GOT3 (cell line): ENCODE measurements at regions not wholly inside any gene's neighbourhood (a gene's known extent, or its start where the extent isn't known, plus 50 kb on each side); places are given as distances from the start of the nearest gene placed in this dataset.
A peak's percentile ranks its signal among the peaks of the same experiment; 100 is the strongest.

Source experiments
- DNase-seq: peaks from one replicate; lab custom pipeline; 2025; ENCODE audit warnings: mixed read lengths; lab: John Stamatoyannopoulos, UW

- DNase-seq, result no peak
These were observed 427.3 kb upstream of the CITED2 start for GRCh38 chr6:139801571-139802321.

- DNase-seq, result no peak
These were observed 426.4 kb upstream of the CITED2 start for GRCh38 chr6:139800837-139801236.

GRCh38 chr6:139790527-139790926, 416.1 kb upstream of the CITED2 start:
- DNase-seq, result no peak

- DNase-seq, result no peak
These were observed 409.8 kb upstream of the CITED2 start for GRCh38 chr6:139784222-139784769.

GRCh38 chr6:139779988-139780774, 405.7 kb upstream of the CITED2 start:
- DNase-seq, result no peak

- DNase-seq, result no peak
These were observed 404.2 kb upstream of the CITED2 start for GRCh38 chr6:139778688-139779087.

GRCh38 chr6:139778106-139778505, 403.7 kb upstream of the CITED2 start:
- DNase-seq, result no peak

- DNase-seq, result no peak
These were observed 402.9 kb upstream of the CITED2 start for GRCh38 chr6:139777202-139777970.

GRCh38 chr6:139776041-139776440, 401.6 kb upstream of the CITED2 start:
- DNase-seq, result no peak

- DNase-seq, result no peak
These were observed 393.7 kb upstream of the CITED2 start for GRCh38 chr6:139768196-139768595.

GRCh38 chr6:139766796-139767195, 392.3 kb upstream of the CITED2 start:
- no peak for DNase-seq

GRCh38 chr6:139765825-139766285, 391.4 kb upstream of the CITED2 start:
- DNase-seq, result no peak

- DNase-seq, result peak; percentile 11
These were observed 390.1 kb upstream of the CITED2 start for GRCh38 chr6:139764498-139764986.

GRCh38 chr6:139763468-139764210, 389.2 kb upstream of the CITED2 start:
- no peak for DNase-seq

- no peak for DNase-seq
These were observed 388.2 kb upstream of the CITED2 start for GRCh38 chr6:139762587-139763031.

GRCh38 chr6:139760128-139760527, 385.7 kb upstream of the CITED2 start:
- DNase-seq, result no peak

GRCh38 chr6:139759086-139759485, 384.6 kb upstream of the CITED2 start:
- no peak for DNase-seq

- DNase-seq, result no peak
These were observed 383.8 kb upstream of the CITED2 start for GRCh38 chr6:139758209-139758611.

- DNase-seq, result no peak
These were observed 383.3 kb upstream of the CITED2 start for GRCh38 chr6:139757784-139758183.

GRCh38 chr6:139756381-139756780, 381.9 kb upstream of the CITED2 start:
- no peak for DNase-seq
